GM23338 (cell line): ENCODE measurements at regions not wholly inside any gene's neighbourhood (a gene's known extent, or its start where the extent isn't known, plus 50 kb on each side); places are given as distances from the start of the nearest gene placed in this dataset.

Experiments
- ATAC-seq: fragments of 200-7000 bp; cut with Tn5 transposase; 3 replicates; pipeline ENCODE4 v1.9.1; 2020
- DNase-seq: peaks from one replicate; pipeline ENCODE4 v3.0.0-alpha.2; 2015; ENCODE audit warnings: low spot score
- H2AFZ ChIP-seq: fragments of 200-600 bp; sonication (generic); 2 replicates; pipeline ENCODE4 v1.8.0; 2016; ENCODE audit warnings: antibody characterized with exemption, mild to moderate bottlenecking, moderate library complexity
- H3F3A ChIP-seq: fragments of 200-600 bp; sonication (generic); replicated peaks from 2 replicates; pipeline ENCODE4 v1.8.0; 2017; ENCODE audit warnings: antibody characterized with exemption, mixed run types, low read depth
- H3K27ac ChIP-seq: fragments of 200-600 bp; sonication (generic); 2 replicates; pipeline ENCODE4 v1.6.1; 2016; ENCODE audit warnings: low read depth
- H3K27me3 ChIP-seq: fragments of 200-600 bp; sonication (generic); 2 replicates; pipeline ENCODE4 v1.8.0; 2016; ENCODE audit warnings: mild to moderate bottlenecking, mixed run types, moderate library complexity; ENCODE audit not compliant: insufficient read depth
- H3K36me3 ChIP-seq: fragments of 200-600 bp; sonication (generic); 2 replicates; pipeline ENCODE4 v1.8.0; 2016; ENCODE audit warnings: mild to moderate bottlenecking; ENCODE audit not compliant: insufficient read depth
- H3K4me1 ChIP-seq: fragments of 200-600 bp; sonication (generic); 2 replicates; pipeline ENCODE4 v1.8.0; 2016; ENCODE audit warnings: mild to moderate bottlenecking, moderate library complexity; ENCODE audit not compliant: insufficient read depth
- H3K4me2 ChIP-seq: fragments of 200-600 bp; sonication (generic); 2 replicates; pipeline ENCODE4 v1.7.1; 2017; ENCODE audit warnings: mixed run types
- H3K4me3 ChIP-seq: fragments of 200-600 bp; sonication (generic); 2 replicates; pipeline ENCODE4 v1.6.1; 2016; ENCODE audit warnings: mixed run types
- H3K79me2 ChIP-seq: fragments of 200-600 bp; sonication (generic); replicated peaks from 2 replicates; pipeline ENCODE4 v1.8.0; 2017; ENCODE audit warnings: mild to moderate bottlenecking; ENCODE audit not compliant: insufficient read depth
- H3K9me2 ChIP-seq: fragments of 200-600 bp; sonication (generic); 2 replicates; pipeline ENCODE4 v1.8.0; 2017; ENCODE audit not compliant: insufficient read depth
- H4K20me1 ChIP-seq: fragments of 200-600 bp; sonication (generic); replicated peaks from 2 replicates; pipeline ENCODE4 v1.8.0; 2017; ENCODE audit warnings: mild to moderate bottlenecking; ENCODE audit not compliant: insufficient read depth
- H3K27ac Mint-ChIP-seq: 2 replicates; pipeline ENCODE4 v1.8.0; 2020; ENCODE audit warnings: inconsistent platforms, mild to moderate bottlenecking, moderate library complexity, mixed read lengths
- H3K27me3 Mint-ChIP-seq: 3 replicates; pipeline ENCODE4 v1.8.0; 2022; ENCODE audit warnings: low read depth, mild to moderate bottlenecking, moderate library complexity, mixed read lengths, inconsistent platforms; ENCODE audit not compliant: insufficient read depth, poor library complexity
- H3K36me3 Mint-ChIP-seq: 3 replicates; pipeline ENCODE4 v1.8.0; 2021; ENCODE audit warnings: low read depth, mild to moderate bottlenecking, inconsistent platforms, moderate library complexity, mixed read lengths
- H3K4me1 Mint-ChIP-seq: 3 replicates; pipeline ENCODE4 v1.8.0; 2020; ENCODE audit warnings: mild to moderate bottlenecking, inconsistent platforms, mixed read lengths
- H3K4me3 Mint-ChIP-seq: 3 replicates; pipeline ENCODE4 v1.8.0; 2021; ENCODE audit warnings: moderate library complexity, mild to moderate bottlenecking, inconsistent platforms, mixed read lengths
- H3K9me3 Mint-ChIP-seq: 3 replicates; pipeline ENCODE4 v1.8.0; 2020; ENCODE audit warnings: moderate library complexity, mild to moderate bottlenecking, inconsistent platforms, mixed read lengths
- CREB1 ChIP-seq: fragments of 250-450 bp; sonication (Bioruptor Pico); IDR thresholded peaks from 2 replicates; pipeline ENCODE4 v1.5.0; 2020; ENCODE audit warnings: low read depth, mild to moderate bottlenecking, moderate library complexity
- EZH2 ChIP-seq: fragments of 200-600 bp; sonication (generic); IDR thresholded peaks from one replicate; pipeline ENCODE4 v1.8.0; 2017; ENCODE audit warnings: antibody characterized with exemption, mild to moderate bottlenecking, low read depth; ENCODE audit not compliant: unreplicated experiment
- EZH2phosphoT487 ChIP-seq: fragments of 200-600 bp; sonication (generic); IDR thresholded peaks from one replicate; pipeline ENCODE4 v1.8.1; 2018; ENCODE audit warnings: antibody characterized with exemption; ENCODE audit not compliant: unreplicated experiment
- JUNB ChIP-seq: IDR thresholded peaks from one replicate; pipeline ENCODE4 v1.6.1; 2016; ENCODE audit warnings: antibody characterized with exemption; ENCODE audit not compliant: unreplicated experiment
- NANOG ChIP-seq: IDR thresholded peaks from 2 replicates; pipeline ENCODE4 v1.6.1; 2016; ENCODE audit warnings: antibody characterized with exemption, borderline replicate concordance
- POLR2AphosphoS5 ChIP-seq: IDR thresholded peaks from 2 replicates; pipeline ENCODE4 v1.6.1; 2016; ENCODE audit warnings: antibody characterized with exemption, low read depth
- STAT1 ChIP-seq: IDR thresholded peaks from one replicate; pipeline ENCODE4 v1.6.1; 2016; ENCODE audit warnings: antibody characterized with exemption; ENCODE audit not compliant: unreplicated experiment
- ZNF114 ChIP-seq: fragments of 250-450 bp; sonication (Bioruptor Pico); IDR thresholded peaks from 2 replicates; pipeline ENCODE4 v1.5.0; 2020; ENCODE audit warnings: mild to moderate bottlenecking, moderate library complexity
- ZNF331 ChIP-seq: fragments of 250-450 bp; sonication (Bioruptor Pico); IDR thresholded peaks from 2 replicates; pipeline ENCODE4 v1.5.0; 2020; ENCODE audit warnings: low read depth, mild to moderate bottlenecking, moderate library complexity
- TF ChIP-seq, protein P1 (sequence below): IDR thresholded peaks from one replicate; pipeline ENCODE4 v1.6.1; 2018; ENCODE audit warnings: antibody characterized with exemption; ENCODE audit not compliant: unreplicated experiment
- TF ChIP-seq, protein P2 (sequence below), 2 experiments: fragments of 200-600 bp in 1 of 2; sonication (generic) in 1 of 2; conservative IDR thresholded peaks; 2 replicates each; pipeline versions ENCODE4 v1.5.1 to v1.6.1; 2016 to 2017; ENCODE audit warnings: antibody characterized with exemption in 2 of 2, low read depth in 2 of 2, mild to moderate bottlenecking in 2 of 2, moderate library complexity in 1 of 2
- TF ChIP-seq, protein P3 (sequence below): fragments of 250-450 bp; sonication (Bioruptor Pico); IDR thresholded peaks from 2 replicates; pipeline ENCODE4 v1.5.0; 2020; ENCODE audit warnings: mild to moderate bottlenecking, moderate library complexity
- TF ChIP-seq, protein P4 (sequence below): IDR thresholded peaks from 2 replicates; pipeline ENCODE4 v1.6.1; 2016; ENCODE audit warnings: antibody characterized with exemption

DNA sequence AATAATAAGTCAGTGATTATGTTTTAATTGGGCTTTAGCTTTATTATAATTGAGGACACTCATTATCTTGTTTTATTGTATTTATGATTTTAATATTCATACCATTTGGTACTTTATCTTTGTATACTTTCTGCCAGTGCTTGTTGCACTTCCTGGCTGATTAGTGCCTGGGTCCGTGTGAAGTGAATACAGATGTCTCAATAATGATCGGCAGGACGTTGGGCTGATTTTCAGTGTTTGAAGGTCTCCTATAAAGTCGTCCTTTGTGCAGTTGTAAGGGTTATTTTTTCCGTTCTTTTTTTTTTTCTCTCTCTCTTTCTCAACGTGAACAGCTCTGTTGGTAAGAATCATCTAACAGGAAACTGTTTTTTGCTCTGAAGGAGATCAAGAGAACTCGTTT lies 450.0 kb upstream of the POU3F2 start:
- no peaks in the 10 kb centered on the region for H3K36me3 ChIP-seq
- DNase-seq = no peak
- H3K9me3 Mint-ChIP-seq = peaks cover 5% of the 10 kb centered on the region; the same call in 2 of the 3 replicates
- H3K4me2 ChIP-seq = peak overlapping the region; percentile 55; the same call in 1 of the 2 replicates
- H3K27me3 Mint-ChIP-seq = peaks cover 2% of the 10 kb centered on the region
- no peak overlapping the region for H3K4me3 Mint-ChIP-seq
- H2AFZ ChIP-seq = no peak overlapping the region
- H3K4me3 ChIP-seq = no peak overlapping the region
- H3K27me3 ChIP-seq = no peaks in the 10 kb centered on the region
- TF ChIP-seq, protein P1, sequence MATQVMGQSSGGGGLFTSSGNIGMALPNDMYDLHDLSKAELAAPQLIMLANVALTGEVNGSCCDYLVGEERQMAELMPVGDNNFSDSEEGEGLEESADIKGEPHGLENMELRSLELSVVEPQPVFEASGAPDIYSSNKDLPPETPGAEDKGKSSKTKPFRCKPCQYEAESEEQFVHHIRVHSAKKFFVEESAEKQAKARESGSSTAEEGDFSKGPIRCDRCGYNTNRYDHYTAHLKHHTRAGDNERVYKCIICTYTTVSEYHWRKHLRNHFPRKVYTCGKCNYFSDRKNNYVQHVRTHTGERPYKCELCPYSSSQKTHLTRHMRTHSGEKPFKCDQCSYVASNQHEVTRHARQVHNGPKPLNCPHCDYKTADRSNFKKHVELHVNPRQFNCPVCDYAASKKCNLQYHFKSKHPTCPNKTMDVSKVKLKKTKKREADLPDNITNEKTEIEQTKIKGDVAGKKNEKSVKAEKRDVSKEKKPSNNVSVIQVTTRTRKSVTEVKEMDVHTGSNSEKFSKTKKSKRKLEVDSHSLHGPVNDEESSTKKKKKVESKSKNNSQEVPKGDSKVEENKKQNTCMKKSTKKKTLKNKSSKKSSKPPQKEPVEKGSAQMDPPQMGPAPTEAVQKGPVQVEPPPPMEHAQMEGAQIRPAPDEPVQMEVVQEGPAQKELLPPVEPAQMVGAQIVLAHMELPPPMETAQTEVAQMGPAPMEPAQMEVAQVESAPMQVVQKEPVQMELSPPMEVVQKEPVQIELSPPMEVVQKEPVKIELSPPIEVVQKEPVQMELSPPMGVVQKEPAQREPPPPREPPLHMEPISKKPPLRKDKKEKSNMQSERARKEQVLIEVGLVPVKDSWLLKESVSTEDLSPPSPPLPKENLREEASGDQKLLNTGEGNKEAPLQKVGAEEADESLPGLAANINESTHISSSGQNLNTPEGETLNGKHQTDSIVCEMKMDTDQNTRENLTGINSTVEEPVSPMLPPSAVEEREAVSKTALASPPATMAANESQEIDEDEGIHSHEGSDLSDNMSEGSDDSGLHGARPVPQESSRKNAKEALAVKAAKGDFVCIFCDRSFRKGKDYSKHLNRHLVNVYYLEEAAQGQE = no peak
- TF ChIP-seq EZH2 (no peak), ZNF331 (CRISPR knock-in tag) (no peak), EZH2phosphoT487 (no peak), JUNB (no peak), CREB1 (CRISPR knock-in tag) (no peak), NANOG (no peak), STAT1 (no peak), POLR2AphosphoS5 (no peak), ZNF114 (CRISPR knock-in tag) (no peak)
- TF ChIP-seq, protein P2, sequence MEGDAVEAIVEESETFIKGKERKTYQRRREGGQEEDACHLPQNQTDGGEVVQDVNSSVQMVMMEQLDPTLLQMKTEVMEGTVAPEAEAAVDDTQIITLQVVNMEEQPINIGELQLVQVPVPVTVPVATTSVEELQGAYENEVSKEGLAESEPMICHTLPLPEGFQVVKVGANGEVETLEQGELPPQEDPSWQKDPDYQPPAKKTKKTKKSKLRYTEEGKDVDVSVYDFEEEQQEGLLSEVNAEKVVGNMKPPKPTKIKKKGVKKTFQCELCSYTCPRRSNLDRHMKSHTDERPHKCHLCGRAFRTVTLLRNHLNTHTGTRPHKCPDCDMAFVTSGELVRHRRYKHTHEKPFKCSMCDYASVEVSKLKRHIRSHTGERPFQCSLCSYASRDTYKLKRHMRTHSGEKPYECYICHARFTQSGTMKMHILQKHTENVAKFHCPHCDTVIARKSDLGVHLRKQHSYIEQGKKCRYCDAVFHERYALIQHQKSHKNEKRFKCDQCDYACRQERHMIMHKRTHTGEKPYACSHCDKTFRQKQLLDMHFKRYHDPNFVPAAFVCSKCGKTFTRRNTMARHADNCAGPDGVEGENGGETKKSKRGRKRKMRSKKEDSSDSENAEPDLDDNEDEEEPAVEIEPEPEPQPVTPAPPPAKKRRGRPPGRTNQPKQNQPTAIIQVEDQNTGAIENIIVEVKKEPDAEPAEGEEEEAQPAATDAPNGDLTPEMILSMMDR (conservative IDR thresholded peaks at IDR 0.05; ENCODE audit: low read depth in 2 of 2) = no peak
- TF ChIP-seq, protein P3, sequence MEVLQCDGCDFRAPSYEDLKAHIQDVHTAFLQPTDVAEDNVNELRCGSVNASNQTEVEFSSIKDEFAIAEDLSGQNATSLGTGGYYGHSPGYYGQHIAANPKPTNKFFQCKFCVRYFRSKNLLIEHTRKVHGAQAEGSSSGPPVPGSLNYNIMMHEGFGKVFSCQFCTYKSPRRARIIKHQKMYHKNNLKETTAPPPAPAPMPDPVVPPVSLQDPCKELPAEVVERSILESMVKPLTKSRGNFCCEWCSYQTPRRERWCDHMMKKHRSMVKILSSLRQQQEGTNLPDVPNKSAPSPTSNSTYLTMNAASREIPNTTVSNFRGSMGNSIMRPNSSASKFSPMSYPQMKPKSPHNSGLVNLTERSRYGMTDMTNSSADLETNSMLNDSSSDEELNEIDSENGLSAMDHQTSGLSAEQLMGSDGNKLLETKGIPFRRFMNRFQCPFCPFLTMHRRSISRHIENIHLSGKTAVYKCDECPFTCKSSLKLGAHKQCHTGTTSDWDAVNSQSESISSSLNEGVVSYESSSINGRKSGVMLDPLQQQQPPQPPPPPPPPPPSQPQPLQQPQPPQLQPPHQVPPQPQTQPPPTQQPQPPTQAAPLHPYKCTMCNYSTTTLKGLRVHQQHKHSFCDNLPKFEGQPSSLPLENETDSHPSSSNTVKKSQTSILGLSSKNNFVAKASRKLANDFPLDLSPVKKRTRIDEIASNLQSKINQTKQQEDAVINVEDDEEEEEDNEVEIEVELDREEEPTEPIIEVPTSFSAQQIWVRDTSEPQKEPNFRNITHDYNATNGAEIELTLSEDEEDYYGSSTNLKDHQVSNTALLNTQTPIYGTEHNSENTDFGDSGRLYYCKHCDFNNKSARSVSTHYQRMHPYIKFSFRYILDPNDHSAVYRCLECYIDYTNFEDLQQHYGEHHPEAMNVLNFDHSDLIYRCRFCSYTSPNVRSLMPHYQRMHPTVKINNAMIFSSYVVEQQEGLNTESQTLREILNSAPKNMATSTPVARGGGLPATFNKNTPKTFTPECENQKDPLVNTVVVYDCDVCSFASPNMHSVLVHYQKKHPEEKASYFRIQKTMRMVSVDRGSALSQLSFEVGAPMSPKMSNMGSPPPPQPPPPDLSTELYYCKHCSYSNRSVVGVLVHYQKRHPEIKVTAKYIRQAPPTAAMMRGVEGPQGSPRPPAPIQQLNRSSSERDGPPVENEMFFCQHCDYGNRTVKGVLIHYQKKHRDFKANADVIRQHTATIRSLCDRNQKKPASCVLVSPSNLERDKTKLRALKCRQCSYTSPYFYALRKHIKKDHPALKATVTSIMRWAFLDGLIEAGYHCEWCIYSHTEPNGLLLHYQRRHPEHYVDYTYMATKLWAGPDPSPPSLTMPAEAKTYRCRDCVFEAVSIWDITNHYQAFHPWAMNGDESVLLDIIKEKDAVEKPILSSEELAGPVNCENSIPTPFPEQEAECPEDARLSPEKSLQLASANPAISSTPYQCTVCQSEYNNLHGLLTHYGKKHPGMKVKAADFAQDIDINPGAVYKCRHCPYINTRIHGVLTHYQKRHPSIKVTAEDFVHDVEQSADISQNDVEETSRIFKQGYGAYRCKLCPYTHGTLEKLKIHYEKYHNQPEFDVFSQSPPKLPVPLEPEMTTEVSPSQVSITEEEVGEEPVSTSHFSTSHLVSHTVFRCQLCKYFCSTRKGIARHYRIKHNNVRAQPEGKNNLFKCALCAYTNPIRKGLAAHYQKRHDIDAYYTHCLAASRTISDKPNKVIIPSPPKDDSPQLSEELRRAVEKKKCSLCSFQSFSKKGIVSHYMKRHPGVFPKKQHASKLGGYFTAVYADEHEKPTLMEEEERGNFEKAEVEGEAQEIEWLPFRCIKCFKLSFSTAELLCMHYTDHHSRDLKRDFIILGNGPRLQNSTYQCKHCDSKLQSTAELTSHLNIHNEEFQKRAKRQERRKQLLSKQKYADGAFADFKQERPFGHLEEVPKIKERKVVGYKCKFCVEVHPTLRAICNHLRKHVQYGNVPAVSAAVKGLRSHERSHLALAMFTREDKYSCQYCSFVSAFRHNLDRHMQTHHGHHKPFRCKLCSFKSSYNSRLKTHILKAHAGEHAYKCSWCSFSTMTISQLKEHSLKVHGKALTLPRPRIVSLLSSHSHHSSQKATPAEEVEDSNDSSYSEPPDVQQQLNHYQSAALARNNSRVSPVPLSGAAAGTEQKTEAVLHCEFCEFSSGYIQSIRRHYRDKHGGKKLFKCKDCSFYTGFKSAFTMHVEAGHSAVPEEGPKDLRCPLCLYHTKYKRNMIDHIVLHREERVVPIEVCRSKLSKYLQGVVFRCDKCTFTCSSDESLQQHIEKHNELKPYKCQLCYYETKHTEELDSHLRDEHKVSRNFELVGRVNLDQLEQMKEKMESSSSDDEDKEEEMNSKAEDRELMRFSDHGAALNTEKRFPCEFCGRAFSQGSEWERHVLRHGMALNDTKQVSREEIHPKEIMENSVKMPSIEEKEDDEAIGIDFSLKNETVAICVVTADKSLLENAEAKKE (CRISPR knock-in tag) = no peak
- TF ChIP-seq, protein P4, sequence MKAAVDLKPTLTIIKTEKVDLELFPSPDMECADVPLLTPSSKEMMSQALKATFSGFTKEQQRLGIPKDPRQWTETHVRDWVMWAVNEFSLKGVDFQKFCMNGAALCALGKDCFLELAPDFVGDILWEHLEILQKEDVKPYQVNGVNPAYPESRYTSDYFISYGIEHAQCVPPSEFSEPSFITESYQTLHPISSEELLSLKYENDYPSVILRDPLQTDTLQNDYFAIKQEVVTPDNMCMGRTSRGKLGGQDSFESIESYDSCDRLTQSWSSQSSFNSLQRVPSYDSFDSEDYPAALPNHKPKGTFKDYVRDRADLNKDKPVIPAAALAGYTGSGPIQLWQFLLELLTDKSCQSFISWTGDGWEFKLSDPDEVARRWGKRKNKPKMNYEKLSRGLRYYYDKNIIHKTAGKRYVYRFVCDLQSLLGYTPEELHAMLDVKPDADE = no peak
- ATAC-seq = no peak
- peaks cover 27% of the 10 kb centered on the region for H3K4me1 Mint-ChIP-seq
- H3K27ac Mint-ChIP-seq = peak overlapping the region; percentile 91
- H4K20me1 ChIP-seq = no peaks in the 10 kb centered on the region
- no peak overlapping the region for H3K27ac ChIP-seq
- no peaks in the 10 kb centered on the region for H3K79me2 ChIP-seq
- peaks cover 14% of the 10 kb centered on the region for H3K4me1 ChIP-seq
- H3K36me3 Mint-ChIP-seq = peaks cover 4% of the 10 kb centered on the region; the same call in 1 of the 3 replicates
- H3F3A ChIP-seq = no peaks in the 10 kb centered on the region
- no peaks in the 10 kb centered on the region for H3K9me2 ChIP-seq
